Activated naive CD4-positive, alpha-beta T cell treated with anti-CD3 and anti-CD28 coated beads, Interleukin-2, amount 50 U/mL, for 16 hours (primary cell): ENCODE measurements at regions not wholly inside any gene's neighbourhood (a gene's known extent, or its start where the extent isn't known, plus 50 kb on each side); places are given as distances from the start of the nearest gene placed in this dataset.

ENCODE experiments used
- DNase-seq: peaks from one replicate; pipeline ENCODE4 v3.0.0-alpha.2; 2020

GRCh38 chr10:124240839-124241291 lies 147.5 kb upstream of the CHST15 start:
- DNase-seq: no peak

- no peak for DNase-seq
These were observed 146.3 kb upstream of the CHST15 start for GRCh38 chr10:124239696-124240095.

- no peak for DNase-seq
These were observed 145.7 kb upstream of the CHST15 start for GRCh38 chr10:124239134-124239533.

- DNase-seq: no peak
These were observed 145.0 kb upstream of the CHST15 start for GRCh38 chr10:124238367-124238766.

GRCh38 chr10:124237282-124237961 lies 144.0 kb upstream of the CHST15 start:
- DNase-seq: no peak

GRCh38 chr10:124236816-124237215 lies 143.4 kb upstream of the CHST15 start:
- no peak for DNase-seq

GRCh38 chr10:124236136-124236535 lies 142.7 kb upstream of the CHST15 start:
- DNase-seq: no peak

- DNase-seq: no peak
These were observed 141.8 kb upstream of the CHST15 start for GRCh38 chr10:124235232-124235631.

- no peak for DNase-seq
These were observed 140.2 kb upstream of the CHST15 start for GRCh38 chr10:124233546-124234138.

- no peak for DNase-seq
These were observed 139.5 kb upstream of the CHST15 start for GRCh38 chr10:124232686-124233545.

- peak; percentile 45 for DNase-seq
These were observed 138.1 kb upstream of the CHST15 start for GRCh38 chr10:124231168-124232155.

- DNase-seq: no peak
These were observed 137.3 kb upstream of the CHST15 start for GRCh38 chr10:124230635-124231167.

- no peak for DNase-seq
These were observed 136.7 kb upstream of the CHST15 start for GRCh38 chr10:124229989-124230634.

- no peak for DNase-seq
These were observed 136.0 kb upstream of the CHST15 start for GRCh38 chr10:124229201-124229988.

- no peak for DNase-seq
These were observed 135.1 kb upstream of the CHST15 start for GRCh38 chr10:124228471-124228870.

- DNase-seq: no peak
These were observed 134.6 kb upstream of the CHST15 start for GRCh38 chr10:124227988-124228387.

- no peak for DNase-seq
These were observed 133.9 kb upstream of the CHST15 start for GRCh38 chr10:124227055-124227975.

- DNase-seq: no peak
These were observed 133.1 kb upstream of the CHST15 start for GRCh38 chr10:124226271-124227054.
